SJSA1 (cell line): ENCODE measurements at regions not wholly inside any gene's neighbourhood (a gene's known extent, or its start where the extent isn't known, plus 50 kb on each side); places are given as distances from the start of the nearest gene placed in this dataset.

Experiments used
- DNase-seq, 2 experiments: peaks; one replicate each; pipeline ENCODE4 v3.0.0-alpha.2; 2015 to 2020; ENCODE audit warnings: low spot score in 2 of 2, low read depth in 1 of 2
- H3K27ac ChIP-seq: fragments of 250-450 bp; sonication (Bioruptor Pico); 2 replicates; pipeline ENCODE4 v1.5.1; 2020; ENCODE audit warnings: mild to moderate bottlenecking, moderate library complexity
- H3K27me3 ChIP-seq: fragments of 250-450 bp; sonication (Bioruptor Pico); replicated peaks from 2 replicates; pipeline ENCODE4 v1.5.1; 2020; ENCODE audit warnings: mild to moderate bottlenecking, moderate library complexity
- H3K36me3 ChIP-seq: fragments of 250-450 bp; sonication (Bioruptor Pico); 2 replicates; pipeline ENCODE4 v1.5.1; 2020; ENCODE audit warnings: mild to moderate bottlenecking
- H3K4me1 ChIP-seq: fragments of 250-450 bp; sonication (Bioruptor Pico); replicated peaks from 2 replicates; pipeline ENCODE4 v1.6.1; 2021; ENCODE audit warnings: mild to moderate bottlenecking
- H3K4me3 ChIP-seq: fragments of 250-450 bp; sonication (Bioruptor Pico); 2 replicates; pipeline ENCODE4 v1.5.1; 2020; ENCODE audit warnings: mild to moderate bottlenecking
- H3K9me3 ChIP-seq: fragments of 250-450 bp; sonication (Bioruptor Pico); replicated peaks from 2 replicates; pipeline ENCODE4 v1.5.1; 2020; ENCODE audit warnings: mild to moderate bottlenecking

- Histone ChIP-seq H3K4me1 (no peaks in the 10 kb centered on the region), H3K36me3 (no peaks in the 10 kb centered on the region), H3K27ac (no peak overlapping the region), H3K4me3 (no peak overlapping the region), H3K9me3 (0 out of 2 replicates have a peak, but pooled peaks cover 2% of the 10 kb centered on the region), H3K27me3 (no peaks in the 10 kb centered on the region)
- no peak for DNase-seq
These were observed 50.1 kb upstream of the BCL6 start for GRCh38 chr3:187795207-187795960.

- Histone ChIP-seq H3K36me3 (no peaks in the 10 kb centered on the region), H3K4me3 (no peak overlapping the region), H3K9me3 (no peaks in the 10 kb centered on the region), H3K27ac (no peak overlapping the region), H3K27me3 (no peaks in the 10 kb centered on the region), H3K4me1 (no peaks in the 10 kb centered on the region)
- DNase-seq = no peak
These were observed 52.9 kb upstream of the BCL6 start for GRCh38 chr3:187798126-187798525.

GRCh38 chr3:187798531-187799530 is 53.6 kb upstream of the BCL6 start:
- H3K4me1 ChIP-seq = no peaks in the 10 kb centered on the region
- H3K36me3 ChIP-seq = no peaks in the 10 kb centered on the region
- H3K4me3 ChIP-seq = no peak overlapping the region
- H3K9me3 ChIP-seq = no peaks in the 10 kb centered on the region
- no peaks in the 10 kb centered on the region for H3K27me3 ChIP-seq
- DNase-seq = no peak
- no peak overlapping the region for H3K27ac ChIP-seq

- H3K4me3 ChIP-seq = no peak overlapping the region
- DNase-seq = no peak
These were observed 54.8 kb upstream of the BCL6 start for GRCh38 chr3:187799942-187800641.

GRCh38 chr3:187801152-187801551 is 55.9 kb upstream of the BCL6 start:
- no peak overlapping the region for H3K4me3 ChIP-seq
- H3K9me3 ChIP-seq = no peaks in the 10 kb centered on the region
- H3K27me3 ChIP-seq = no peaks in the 10 kb centered on the region
- no peak for DNase-seq
- H3K36me3 ChIP-seq = no peaks in the 10 kb centered on the region
- no peak overlapping the region for H3K27ac ChIP-seq
- no peaks in the 10 kb centered on the region for H3K4me1 ChIP-seq

More at GRCh38 chr3:187799942-187800641, 54.8 kb upstream of the BCL6 start:
- H3K36me3 ChIP-seq = no peaks in the 10 kb centered on the region
- H3K27me3 ChIP-seq = no peaks in the 10 kb centered on the region
- H3K4me1 ChIP-seq = no peaks in the 10 kb centered on the region
- no peaks in the 10 kb centered on the region for H3K9me3 ChIP-seq
- H3K27ac ChIP-seq = no peak overlapping the region

GRCh38 chr3:187802203-187802927 is 57.1 kb upstream of the BCL6 start:
- DNase-seq = no peak
- Histone ChIP-seq H3K36me3 (no peaks in the 10 kb centered on the region), H3K9me3 (no peaks in the 10 kb centered on the region), H3K4me1 (no peaks in the 10 kb centered on the region), H3K27ac (no peak overlapping the region), H3K27me3 (no peaks in the 10 kb centered on the region), H3K4me3 (no peak overlapping the region)

GRCh38 chr3:187802928-187803259 is 57.6 kb upstream of the BCL6 start:
- no peaks in the 10 kb centered on the region for H3K4me1 ChIP-seq
- H3K4me3 ChIP-seq = no peak overlapping the region
- H3K36me3 ChIP-seq = no peaks in the 10 kb centered on the region
- no peaks in the 10 kb centered on the region for H3K9me3 ChIP-seq
- no peaks in the 10 kb centered on the region for H3K27me3 ChIP-seq
- DNase-seq = no peak
- H3K27ac ChIP-seq = no peak overlapping the region

- H3K36me3 ChIP-seq = no peaks in the 10 kb centered on the region
- H3K27ac ChIP-seq = no peak overlapping the region
- no peaks in the 10 kb centered on the region for H3K4me1 ChIP-seq
- H3K9me3 ChIP-seq = no peaks in the 10 kb centered on the region
- no peak for DNase-seq
- H3K27me3 ChIP-seq = no peaks in the 10 kb centered on the region
- no peak overlapping the region for H3K4me3 ChIP-seq
These were observed 59.0 kb upstream of the BCL6 start for GRCh38 chr3:187804120-187804744.

GRCh38 chr3:187804745-187805121 is 59.5 kb upstream of the BCL6 start:
- H3K27ac ChIP-seq = no peak overlapping the region
- no peaks in the 10 kb centered on the region for H3K4me1 ChIP-seq
- DNase-seq = no peak

GRCh38 chr3:187805774-187806173 is 60.5 kb upstream of the BCL6 start:
- H3K4me1 ChIP-seq = no peaks in the 10 kb centered on the region
- H3K9me3 ChIP-seq = no peaks in the 10 kb centered on the region
- no peaks in the 10 kb centered on the region for H3K27me3 ChIP-seq
- H3K36me3 ChIP-seq = no peaks in the 10 kb centered on the region
- DNase-seq = no peak
- no peak overlapping the region for H3K27ac ChIP-seq
- no peak overlapping the region for H3K4me3 ChIP-seq

More at GRCh38 chr3:187804745-187805121, 59.5 kb upstream of the BCL6 start:
- Histone ChIP-seq H3K27me3 (no peaks in the 10 kb centered on the region), H3K9me3 (no peaks in the 10 kb centered on the region), H3K36me3 (no peaks in the 10 kb centered on the region), H3K4me3 (no peak overlapping the region)

GRCh38 chr3:187807086-187807862 is 62.0 kb upstream of the BCL6 start:
- no peak for DNase-seq
- Histone ChIP-seq H3K27me3 (no peaks in the 10 kb centered on the region), H3K4me3 (no peak overlapping the region), H3K36me3 (no peaks in the 10 kb centered on the region), H3K4me1 (peaks cover 5% of the 10 kb centered on the region), H3K27ac (no peak overlapping the region), H3K9me3 (no peaks in the 10 kb centered on the region)

- Histone ChIP-seq H3K4me1 (peaks cover 5% of the 10 kb centered on the region), H3K36me3 (no peaks in the 10 kb centered on the region), H3K9me3 (no peaks in the 10 kb centered on the region), H3K27ac (no peak overlapping the region), H3K27me3 (no peaks in the 10 kb centered on the region), H3K4me3 (no peak overlapping the region)
- DNase-seq = no peak
These were observed 63.2 kb upstream of the BCL6 start for GRCh38 chr3:187808527-187808895.
